Naive thymus-derived CD4-positive, alpha-beta T cell (primary cell): ENCODE measurements at regions not wholly inside any gene's neighbourhood (a gene's known extent, or its start where the extent isn't known, plus 50 kb on each side); places are given as distances from the start of the nearest gene placed in this dataset.
"Not testable (repeated sequence)": the region's sequence is repeated elsewhere in the genome, so short reads cannot be mapped to it uniquely, and the experiment has no call there.

Experiments
- ATAC-seq: fragments of 150-1000 bp; cut with Tn5 transposase; 2 replicates; pipeline ENCODE4 v1.10.0; 2021; ENCODE audit warnings: mild to moderate bottlenecking, moderate library complexity
- CTCF ChIA-PET: fragments of 350-600 bp; sonication (Branson Sonifier 250); formaldehyde crosslinking; loops from one replicate; lab custom pipeline; 2021; ENCODE audit warnings: antibody characterized with exemption; lab: Charles Lee
- POLR2A ChIA-PET: fragments of 350-600 bp; sonication (Branson Sonifier 250); formaldehyde crosslinking; loops from one replicate; lab custom pipeline; 2021; ENCODE audit warnings: antibody characterized with exemption, inconsistent platforms; lab: Charles Lee
- DNase-seq, 9 donors: peaks; one replicate each; pipeline versions ENCODE4 v3.0.0 to v3.0.0-alpha.2; 2020 to 2022; ENCODE audit warnings: mixed read lengths in 1 of 9
- H3K27ac ChIP-seq: one replicate; pipeline ENCODE4 v1.7.0; 2013; ENCODE audit warnings: mild to moderate bottlenecking, low read depth, low read length, moderate library complexity
- H3K27me3 ChIP-seq, 2 donors: one replicate each; pipeline ENCODE4 v1.7.0; 2013; ENCODE audit warnings: low read length in 2 of 2, mild to moderate bottlenecking in 2 of 2, moderate library complexity in 2 of 2; ENCODE audit not compliant: control insufficient read depth in 2 of 2, insufficient read depth in 2 of 2
- H3K36me3 ChIP-seq, 3 experiments: 1 replicate in 2 of 3; 2 replicates in 1 of 3; pipeline ENCODE4 v1.7.0; 2013; ENCODE audit warnings: low read length in 3 of 3, mild to moderate bottlenecking in 3 of 3, moderate library complexity in 1 of 3; ENCODE audit not compliant: insufficient read depth in 3 of 3, control insufficient read depth in 2 of 3
- H3K4me1 ChIP-seq, 2 donors: one replicate each; pipeline ENCODE4 v1.7.0; 2013; ENCODE audit warnings: low read length in 2 of 2, mild to moderate bottlenecking in 2 of 2, moderate library complexity in 1 of 2; ENCODE audit not compliant: control insufficient read depth in 2 of 2, insufficient read depth in 2 of 2
- H3K4me3 ChIP-seq: 2 replicates; pipeline ENCODE4 v1.7.0; 2013; ENCODE audit warnings: mild to moderate bottlenecking, low read length
- H3K9me3 ChIP-seq, 3 experiments: 1 replicate in 2 of 3; 2 replicates in 1 of 3; pipeline ENCODE4 v1.7.0; 2013; ENCODE audit warnings: low read length in 3 of 3; ENCODE audit not compliant: control insufficient read depth in 2 of 3
- H3K27ac Mint-ChIP-seq, 9 donors: one replicate each; pipeline ENCODE4 v1.8.0; 2020 to 2022; ENCODE audit warnings: mixed read lengths in 9 of 9, mild to moderate bottlenecking in 8 of 9, moderate library complexity in 5 of 9, inconsistent platforms in 2 of 9
- H3K27me3 Mint-ChIP-seq, 5 donors: one replicate each; pipeline ENCODE4 v1.8.0; 2021 to 2022; ENCODE audit warnings: mixed read lengths in 5 of 5, mild to moderate bottlenecking in 1 of 5
- H3K36me3 Mint-ChIP-seq, 5 donors: one replicate each; pipeline ENCODE4 v1.8.0; 2020 to 2022; ENCODE audit warnings: mixed read lengths in 5 of 5, mild to moderate bottlenecking in 3 of 5, inconsistent platforms in 1 of 5
- H3K4me1 Mint-ChIP-seq, 7 donors: one replicate each; pipeline ENCODE4 v1.8.0; 2020 to 2022; ENCODE audit warnings: mixed read lengths in 7 of 7, mild to moderate bottlenecking in 3 of 7, inconsistent platforms in 1 of 7
- H3K4me3 Mint-ChIP-seq, 10 donors: one replicate each; pipeline ENCODE4 v1.8.0; 2020 to 2022; ENCODE audit warnings: mild to moderate bottlenecking in 10 of 10, mixed read lengths in 10 of 10, moderate library complexity in 6 of 10, inconsistent platforms in 2 of 10
- H3K9me3 Mint-ChIP-seq, 11 donors: one replicate each; pipeline ENCODE4 v1.8.0; 2020 to 2022; ENCODE audit warnings: mixed read lengths in 11 of 11, mild to moderate bottlenecking in 4 of 11, inconsistent platforms in 1 of 11, moderate library complexity in 1 of 11
- intact Hi-C, 2 donors: fragments of 100-400 bp; cut with micrococcal nuclease; formaldehyde crosslinking; loops; one replicate each; pipeline ENCODE4 v1.15.1; 2023

GRCh38 chr13:99671746-99672145 lies 170.5 kb downstream of the TM9SF2 start:
- H3K27ac Mint-ChIP-seq = peak overlapping the region in 1 of 9 donors; percentile 59
- peaks cover 0 to 13% (median 0%) of the 10 kb centered on the region in 7 donors for H3K4me1 Mint-ChIP-seq
- Histone ChIP-seq H3K36me3 (no peaks in the 10 kb centered on the region), H3K27ac (no peak overlapping the region), H3K9me3 (no peaks in the 10 kb centered on the region), H3K4me3 (no peak overlapping the region), H3K4me1 (no peaks in the 10 kb centered on the region), H3K27me3 (no peaks in the 10 kb centered on the region)
- DNase-seq (no peak), ATAC-seq (no peak)
- H3K4me3 Mint-ChIP-seq = no peak overlapping the region
- ChIA-PET CTCF (interaction anchor here (0.7 kb wide), 1 partner anchor 561 kb away, joined by 3 read pairs; no protein-coding TSS in a partner anchor), POLR2A (interaction anchor here (0.5 kb wide), 1 partner anchor 735 kb away, joined by 3 read pairs; no protein-coding TSS in a partner anchor)
- peaks cover 0 to 24% (median 0%) of the 10 kb centered on the region in 5 donors for H3K36me3 Mint-ChIP-seq
- H3K27me3 Mint-ChIP-seq = peaks cover 0 to 14% (median 0%) of the 10 kb centered on the region in 5 donors
- intact Hi-C loops = no loop called here
- no peaks in the 10 kb centered on the region for H3K9me3 Mint-ChIP-seq

GRCh38 chr13:99669096-99669495 lies 167.8 kb downstream of the TM9SF2 start:
- not testable (repeated sequence) for H3K27ac ChIP-seq, H3K27me3 ChIP-seq, H3K4me3 Mint-ChIP-seq, H3K36me3 ChIP-seq, H3K9me3 ChIP-seq, DNase-seq, H3K4me1 ChIP-seq, H3K9me3 Mint-ChIP-seq, ATAC-seq, H3K4me3 ChIP-seq, H3K27ac Mint-ChIP-seq
- POLR2A ChIA-PET = interaction anchor here (0.9 kb wide), 1 partner anchor 23 kb away, joined by 3 read pairs; no protein-coding TSS in a partner anchor
- peaks cover 0 to 20% (median 0%) of the 10 kb centered on the region in 5 donors for H3K27me3 Mint-ChIP-seq
- CTCF ChIA-PET = interaction anchor here (0.7 to 1.4 kb wide), 3 partner anchors 8 to 1476 kb away, joined by 3 to 7 read pairs (median 4); no protein-coding TSS in a partner anchor
- peaks cover 0 to 13% (median 0%) of the 10 kb centered on the region in 7 donors for H3K4me1 Mint-ChIP-seq
- intact Hi-C loops = loop anchor here in 1 of 2 donors (10.0 kb wide), 1 partner anchor 56 kb away; no protein-coding TSS in a partner anchor
- H3K36me3 Mint-ChIP-seq = peaks cover 0 to 19% (median 0%) of the 10 kb centered on the region in 5 donors

GRCh38 chr13:99666146-99666805 lies 165.0 kb downstream of the TM9SF2 start:
- Histone ChIP-seq H3K9me3 (no peaks in the 10 kb centered on the region), H3K27ac (no peak overlapping the region), H3K4me3 (no peak overlapping the region), H3K36me3 (no peaks in the 10 kb centered on the region), H3K27me3 (no peaks in the 10 kb centered on the region), H3K4me1 (no peaks in the 10 kb centered on the region)
- peaks cover 0 to 41% (median 0%) of the 10 kb centered on the region in 5 donors for H3K27me3 Mint-ChIP-seq
- H3K27ac Mint-ChIP-seq = peak overlapping the region in 1 of 9 donors; percentile 22
- ATAC-seq (no peak), DNase-seq (no peak)
- peaks cover 0 to 12% (median 8%) of the 10 kb centered on the region in 7 donors for H3K4me1 Mint-ChIP-seq
- H3K4me3 Mint-ChIP-seq = no peak overlapping the region
- ChIA-PET CTCF (interaction anchor here (1.0 kb wide), 1 partner anchor 10 kb away, joined by 3 read pairs; no protein-coding TSS in a partner anchor), POLR2A (interaction anchor here (1.6 kb wide), 1 partner anchor 9 kb away, joined by 4 read pairs; no protein-coding TSS in a partner anchor)
- peaks cover 0 to 17% (median 0%) of the 10 kb centered on the region in 5 donors for H3K36me3 Mint-ChIP-seq
- intact Hi-C loops = loop anchor here in 1 of 2 donors (10.0 kb wide), 1 partner anchor 59 kb away; no protein-coding TSS in a partner anchor
- no peaks in the 10 kb centered on the region for H3K9me3 Mint-ChIP-seq

- Histone ChIP-seq H3K9me3 (no peaks in the 10 kb centered on the region), H3K27ac (no peak overlapping the region), H3K4me1 (no peaks in the 10 kb centered on the region), H3K4me3 (no peak overlapping the region), H3K36me3 (no peaks in the 10 kb centered on the region), H3K27me3 (no peaks in the 10 kb centered on the region)
- Mint-ChIP-seq H3K4me1 (peaks cover 0 to 12% (median 9%) of the 10 kb centered on the region in 7 donors), H3K4me3 (no peak overlapping the region), H3K27ac (no peak overlapping the region), H3K36me3 (peaks cover 0 to 11% (median 0%) of the 10 kb centered on the region in 5 donors), H3K9me3 (no peaks in the 10 kb centered on the region), H3K27me3 (peaks cover 0 to 39% (median 0%) of the 10 kb centered on the region in 5 donors)
- ChIA-PET POLR2A (interaction anchor here (1.6 kb wide), 1 partner anchor 9 kb away, joined by 4 read pairs; no protein-coding TSS in a partner anchor), CTCF (interaction anchor here (1.0 kb wide), 1 partner anchor 9 kb away, joined by 3 read pairs; no protein-coding TSS in a partner anchor)
- intact Hi-C loops = loop anchor here (1.0 to 10.0 kb wide), 2 partner anchors 8 to 59 kb away; no protein-coding TSS in a partner anchor
- no peak for DNase-seq
- ATAC-seq = no peak
These were observed 164.4 kb downstream of the TM9SF2 start for GRCh38 chr13:99665711-99666110.

GRCh38 chr13:99663908-99664307 lies 162.6 kb downstream of the TM9SF2 start:
- H3K9me3 Mint-ChIP-seq = no peaks in the 10 kb centered on the region
- no peak for DNase-seq
- no peak overlapping the region for H3K27ac Mint-ChIP-seq
- Histone ChIP-seq H3K27ac (no peak overlapping the region), H3K4me1 (peaks cover 12 to 17% of the 10 kb centered on the region in 2 donors), H3K4me3 (no peak overlapping the region), H3K27me3 (no peaks in the 10 kb centered on the region), H3K36me3 (no peaks in the 10 kb centered on the region), H3K9me3 (no peaks in the 10 kb centered on the region)
- no peak for ATAC-seq
- intact Hi-C loops = loop anchor here in 1 of 2 donors (10.0 kb wide), 1 partner anchor 61 kb away; no protein-coding TSS in a partner anchor
- ChIA-PET CTCF (interaction anchor here (0.7 kb wide), 1 partner anchor 155 kb away, joined by 3 read pairs; no protein-coding TSS in a partner anchor), POLR2A (no interaction called here)
- no peak overlapping the region for H3K4me3 Mint-ChIP-seq
- peaks cover 0 to 7% (median 0%) of the 10 kb centered on the region in 5 donors for H3K36me3 Mint-ChIP-seq
- peaks cover 8 to 30% (median 27%) of the 10 kb centered on the region in 7 donors for H3K4me1 Mint-ChIP-seq
- peaks cover 0 to 53% (median 0%) of the 10 kb centered on the region in 5 donors for H3K27me3 Mint-ChIP-seq

- ChIA-PET POLR2A (no interaction called here), CTCF (no interaction called here)
- H3K27ac ChIP-seq = no peak overlapping the region
- peaks cover 0 to 5% (median 0%) of the 10 kb centered on the region in 5 donors for H3K36me3 Mint-ChIP-seq
- no peaks in the 10 kb centered on the region for H3K27me3 ChIP-seq
- H3K27me3 Mint-ChIP-seq = peaks cover 0 to 52% (median 0%) of the 10 kb centered on the region in 5 donors
- H3K27ac Mint-ChIP-seq = no peak overlapping the region
- H3K4me3 Mint-ChIP-seq = no peak overlapping the region
- H3K9me3 Mint-ChIP-seq = no peaks in the 10 kb centered on the region
- H3K9me3 ChIP-seq = no peaks in the 10 kb centered on the region
- intact Hi-C loops = loop anchor here in 1 of 2 donors (10.0 kb wide), 1 partner anchor 61 kb away; no protein-coding TSS in a partner anchor
- peaks cover 9 to 33% (median 30%) of the 10 kb centered on the region in 7 donors for H3K4me1 Mint-ChIP-seq
- ATAC-seq = no peak
- H3K4me3 ChIP-seq = no peak overlapping the region
- H3K36me3 ChIP-seq = no peaks in the 10 kb centered on the region
- H3K4me1 ChIP-seq = peaks cover 18 to 19% of the 10 kb centered on the region in 2 donors
- DNase-seq = no peak
These were observed 162.0 kb downstream of the TM9SF2 start for GRCh38 chr13:99663185-99663825.
